Mesodermal cell (in vitro differentiated cells): ENCODE measurements at regions not wholly inside any gene's neighbourhood (a gene's known extent, or its start where the extent isn't known, plus 50 kb on each side); places are given as distances from the start of the nearest gene placed in this dataset.

Source experiments
- H3K27ac ChIP-seq: 2 replicates; pipeline ENCODE4 v1.7.0; 2013; ENCODE audit warnings: mild to moderate bottlenecking, low read depth, low read length, moderate library complexity; ENCODE audit not compliant: severe bottlenecking
- H3K36me3 ChIP-seq: 2 replicates; pipeline ENCODE4 v1.7.1; 2013; ENCODE audit warnings: mild to moderate bottlenecking, low read length, moderate library complexity; ENCODE audit not compliant: control insufficient read depth, insufficient read depth
- H3K4me1 ChIP-seq: one replicate; pipeline ENCODE4 v1.7.1; 2013; ENCODE audit warnings: mild to moderate bottlenecking, low read length; ENCODE audit not compliant: insufficient read depth, control insufficient read depth, poor library complexity, severe bottlenecking
- H3K4me3 ChIP-seq: 2 replicates; pipeline ENCODE4 v1.7.0; 2013; ENCODE audit warnings: low read length, control low read depth, mild to moderate bottlenecking; ENCODE audit not compliant: insufficient read depth, poor library complexity, severe bottlenecking; ENCODE audit errors: extremely low read depth
- H3K9me3 ChIP-seq: 2 replicates; pipeline ENCODE4 v1.7.1; 2013; ENCODE audit warnings: mild to moderate bottlenecking, low read length, moderate library complexity; ENCODE audit not compliant: control insufficient read depth
- WGBS, 2 experiments: methylation state at CpG; one replicate each; pipeline ENCODE4 v1.1.5; 2013; ENCODE audit warnings: missing lambda C conversion rate in 2 of 2; ENCODE audit not compliant: insufficient coverage in 2 of 2; 5-methylcytosine and 5-hydroxymethylcytosine counted together

DNA sequence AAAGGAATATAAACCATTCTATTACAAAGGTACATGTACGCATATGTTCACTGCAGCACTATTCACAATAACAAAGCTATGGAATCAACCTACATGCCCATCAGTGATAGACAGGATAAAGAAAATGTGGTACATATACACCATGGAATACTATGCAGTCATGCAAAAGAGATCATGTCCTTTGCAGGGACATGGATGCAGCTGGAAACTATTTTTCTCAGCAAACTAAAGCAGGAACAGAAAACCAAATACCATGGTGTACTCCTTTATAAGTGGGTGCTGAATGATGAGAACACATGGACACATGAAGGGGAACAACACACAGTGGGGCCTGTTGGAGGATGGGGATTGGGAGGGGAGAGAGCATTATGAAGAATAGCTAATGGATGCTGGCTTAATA, 104.6 kb upstream of the CENPW start:
- WGBS, 2 experiments = no CpG with 5 or more reads among the region's 1 CpG
- Histone ChIP-seq H3K27ac (no peak overlapping the region), H3K9me3 (no peaks in the 10 kb centered on the region), H3K4me1 (no peaks in the 10 kb centered on the region), H3K4me3 (no peak overlapping the region), H3K36me3 (no peaks in the 10 kb centered on the region)

GRCh38 chr6:126245077-126245476, 94.8 kb upstream of the CENPW start:
- WGBS, 2 experiments = no CpG with 5 or more reads among the region's 1 CpG

DNA sequence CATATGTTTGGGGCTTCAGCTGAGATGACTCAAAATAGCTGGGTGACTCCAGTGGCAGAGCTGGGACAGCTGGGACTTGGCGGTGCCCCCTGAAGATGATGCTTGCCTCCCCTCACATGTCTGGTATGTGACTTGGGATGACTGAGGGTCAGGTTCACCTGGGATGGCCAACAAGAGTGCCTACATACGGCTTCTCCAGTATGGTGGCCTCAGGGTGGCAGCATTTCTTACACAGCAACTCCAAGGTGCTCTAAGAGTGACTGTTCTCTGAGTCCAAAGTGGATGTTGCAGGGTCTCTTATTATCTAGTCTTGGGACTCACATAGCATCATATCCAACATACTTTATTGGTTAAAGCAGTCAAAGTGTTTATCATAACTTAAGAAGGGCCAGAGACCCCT, 87.8 kb upstream of the CENPW start:
- no peaks in the 10 kb centered on the region for H3K36me3 ChIP-seq
- H3K9me3 ChIP-seq = no peaks in the 10 kb centered on the region
- no peak overlapping the region for H3K27ac ChIP-seq
- H3K4me3 ChIP-seq = no peak overlapping the region
- H3K4me1 ChIP-seq = no peaks in the 10 kb centered on the region
- 86 to 92% methylated on average over 1 to 2 of the region's 2 CpGs for WGBS, 2 experiments

More at GRCh38 chr6:126245077-126245476, 94.8 kb upstream of the CENPW start:
- H3K9me3 ChIP-seq = no peaks in the 10 kb centered on the region
- H3K27ac ChIP-seq = no peak overlapping the region
- H3K36me3 ChIP-seq = no peaks in the 10 kb centered on the region
- H3K4me1 ChIP-seq = no peaks in the 10 kb centered on the region
- no peak overlapping the region for H3K4me3 ChIP-seq

GRCh38 chr6:126253431-126253830, 86.5 kb upstream of the CENPW start:
- WGBS, 2 experiments = 100% methylated on average over 1 of the region's 2 CpGs; no CpG with 5 or more reads in 1 of the 2 experiments
- no peaks in the 10 kb centered on the region for H3K36me3 ChIP-seq
- H3K9me3 ChIP-seq = no peaks in the 10 kb centered on the region
- H3K27ac ChIP-seq = no peak overlapping the region
- H3K4me3 ChIP-seq = no peak overlapping the region
- H3K4me1 ChIP-seq = no peaks in the 10 kb centered on the region

DNA sequence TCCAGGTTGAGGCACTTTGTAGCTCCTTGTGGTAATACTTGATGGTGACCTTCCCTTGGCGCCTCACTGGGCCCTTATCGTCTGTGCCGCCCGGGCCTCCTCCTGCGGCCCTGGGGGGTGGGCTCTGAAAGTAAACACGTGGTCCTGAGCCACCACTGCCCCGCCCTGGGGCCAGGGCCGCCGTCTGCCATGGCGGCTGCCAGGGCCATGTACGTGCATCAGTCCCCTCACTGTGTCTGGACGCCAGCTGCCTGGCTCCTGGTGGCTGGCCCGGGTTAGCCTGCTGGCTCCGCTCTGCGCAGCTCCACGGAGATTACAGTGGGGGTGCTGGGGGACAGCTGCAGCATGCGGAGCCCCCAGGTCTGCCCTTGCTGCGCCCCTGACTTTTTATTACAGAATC, 81.8 kb upstream of the CENPW start:
- 92 to 95% methylated on average over 13 to 16 of the region's 18 CpGs for WGBS, 2 experiments
- Histone ChIP-seq H3K4me3 (no peak overlapping the region), H3K9me3 (no peaks in the 10 kb centered on the region), H3K4me1 (no peaks in the 10 kb centered on the region), H3K36me3 (no peaks in the 10 kb centered on the region), H3K27ac (no peak overlapping the region)

GRCh38 chr6:126261792-126262421, 78.0 kb upstream of the CENPW start:
- Histone ChIP-seq H3K4me1 (no peaks in the 10 kb centered on the region), H3K4me3 (no peak overlapping the region), H3K9me3 (no peaks in the 10 kb centered on the region), H3K36me3 (no peaks in the 10 kb centered on the region), H3K27ac (no peak overlapping the region)
- WGBS, 2 experiments = 92 to 96% methylated on average over 3 to 7 of the region's 7 CpGs

- no peaks in the 10 kb centered on the region for H3K36me3 ChIP-seq
- no CpG with 5 or more reads among the region's 1 CpG for WGBS, 2 experiments
- no peak overlapping the region for H3K27ac ChIP-seq
- no peaks in the 10 kb centered on the region for H3K9me3 ChIP-seq
- H3K4me1 ChIP-seq = no peaks in the 10 kb centered on the region
- H3K4me3 ChIP-seq = no peak overlapping the region
These were observed 75.7 kb upstream of the CENPW start for GRCh38 chr6:126264265-126264664.

DNA sequence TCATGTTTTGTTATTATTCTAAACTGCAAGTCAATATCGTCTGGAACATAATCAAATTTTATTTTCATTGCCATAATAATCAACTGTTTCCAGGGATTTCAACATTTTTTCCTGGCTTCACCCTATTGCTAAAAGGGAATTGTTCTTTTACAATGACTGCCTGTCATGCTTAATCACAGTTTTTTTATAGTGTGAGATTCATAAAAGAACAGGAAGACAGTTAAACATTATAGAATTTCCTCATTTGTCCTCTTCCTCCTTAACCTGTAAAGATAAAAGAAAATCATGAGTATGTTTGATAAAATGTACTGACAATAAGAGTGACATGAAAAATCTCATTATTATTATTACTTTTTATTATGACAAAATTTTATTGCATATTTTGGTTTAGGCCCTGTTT, 73.3 kb upstream of the CENPW start:
- Histone ChIP-seq H3K36me3 (no peaks in the 10 kb centered on the region), H3K4me1 (no peaks in the 10 kb centered on the region), H3K9me3 (no peaks in the 10 kb centered on the region), H3K27ac (no peak overlapping the region), H3K4me3 (no peak overlapping the region)
- 100% methylated on average over 1 of the region's 1 CpG for WGBS, 2 experiments

DNA sequence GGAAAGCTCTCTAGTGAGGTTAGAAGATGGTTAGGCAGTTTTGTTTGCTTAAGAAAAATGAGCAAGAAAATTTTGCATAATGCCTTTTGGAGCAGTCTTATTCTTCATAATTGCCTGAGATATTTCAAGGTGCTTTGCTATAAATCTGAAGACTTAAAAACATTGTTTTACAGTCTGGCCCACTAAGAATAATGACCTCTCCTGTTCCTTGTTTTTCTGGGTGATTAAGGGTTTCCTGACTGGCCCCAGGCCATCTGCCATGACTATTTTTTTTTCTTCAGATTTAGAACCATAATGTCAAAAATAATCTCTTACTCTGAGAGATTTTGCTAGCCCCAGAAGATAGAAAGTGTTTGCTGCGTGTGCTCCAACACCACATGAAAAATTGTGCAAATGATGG, 72.3 kb upstream of the CENPW start:
- Histone ChIP-seq H3K4me1 (no peaks in the 10 kb centered on the region), H3K4me3 (no peak overlapping the region), H3K9me3 (no peaks in the 10 kb centered on the region), H3K27ac (no peak overlapping the region), H3K36me3 (no peaks in the 10 kb centered on the region)
- WGBS, 2 experiments = no CpG with 5 or more reads among the region's 1 CpG

GRCh38 chr6:126268092-126268491, 71.8 kb upstream of the CENPW start:
- H3K4me1 ChIP-seq = no peaks in the 10 kb centered on the region
- WGBS, 2 experiments = no CpG with 5 or more reads among the region's 2 CpGs
- no peak overlapping the region for H3K27ac ChIP-seq
- no peaks in the 10 kb centered on the region for H3K9me3 ChIP-seq
- no peaks in the 10 kb centered on the region for H3K36me3 ChIP-seq
- H3K4me3 ChIP-seq = no peak overlapping the region

DNA sequence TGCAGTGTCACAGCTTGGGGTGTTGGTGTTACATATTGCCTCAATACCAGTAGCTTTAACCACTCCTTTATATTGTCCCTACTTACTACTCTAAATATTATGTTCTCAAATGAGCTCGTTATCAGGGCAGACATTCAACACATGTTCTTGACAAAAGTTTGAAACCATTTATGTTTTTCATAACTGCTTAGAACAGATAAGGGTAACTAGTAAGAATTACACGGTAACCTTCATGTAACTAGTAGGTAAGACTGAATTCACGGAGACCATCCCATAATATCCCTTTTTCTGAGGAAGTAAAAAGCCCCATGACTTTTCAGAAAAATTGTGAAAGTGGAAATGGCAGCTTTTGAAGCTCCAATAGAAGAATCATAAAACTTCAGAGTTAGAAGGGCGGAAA, 59.6 kb upstream of the CENPW start:
- Histone ChIP-seq H3K4me3 (no peak overlapping the region), H3K9me3 (no peaks in the 10 kb centered on the region), H3K4me1 (no peaks in the 10 kb centered on the region), H3K36me3 (no peaks in the 10 kb centered on the region), H3K27ac (no peak overlapping the region)
- no CpG with 5 or more reads among the region's 4 CpGs for WGBS, 2 experiments
